ENCODE measurements at regions not wholly inside any gene's neighbourhood (a gene's known extent, or its start where the extent isn't known, plus 50 kb on each side); places are given as distances from the start of the nearest gene placed in this dataset.
A peak's percentile ranks its signal among the peaks of the same experiment; 100 is the strongest.

GRCh38 chr14:101179691-101180211 is 276.2 kb upstream of the RTL1 start:
- no peak overlapping the region for H3K4me3 ChIP-seq (ENCODE audit: low read depth, low read length)
- in situ Hi-C loops (cut with HindIII; ENCODE audit: low sequenced_read_pairs) = no loop called here
- DNase-seq (ENCODE audit: low read depth, low spot score) = no peak
- TF ChIP-seq, protein P1, sequence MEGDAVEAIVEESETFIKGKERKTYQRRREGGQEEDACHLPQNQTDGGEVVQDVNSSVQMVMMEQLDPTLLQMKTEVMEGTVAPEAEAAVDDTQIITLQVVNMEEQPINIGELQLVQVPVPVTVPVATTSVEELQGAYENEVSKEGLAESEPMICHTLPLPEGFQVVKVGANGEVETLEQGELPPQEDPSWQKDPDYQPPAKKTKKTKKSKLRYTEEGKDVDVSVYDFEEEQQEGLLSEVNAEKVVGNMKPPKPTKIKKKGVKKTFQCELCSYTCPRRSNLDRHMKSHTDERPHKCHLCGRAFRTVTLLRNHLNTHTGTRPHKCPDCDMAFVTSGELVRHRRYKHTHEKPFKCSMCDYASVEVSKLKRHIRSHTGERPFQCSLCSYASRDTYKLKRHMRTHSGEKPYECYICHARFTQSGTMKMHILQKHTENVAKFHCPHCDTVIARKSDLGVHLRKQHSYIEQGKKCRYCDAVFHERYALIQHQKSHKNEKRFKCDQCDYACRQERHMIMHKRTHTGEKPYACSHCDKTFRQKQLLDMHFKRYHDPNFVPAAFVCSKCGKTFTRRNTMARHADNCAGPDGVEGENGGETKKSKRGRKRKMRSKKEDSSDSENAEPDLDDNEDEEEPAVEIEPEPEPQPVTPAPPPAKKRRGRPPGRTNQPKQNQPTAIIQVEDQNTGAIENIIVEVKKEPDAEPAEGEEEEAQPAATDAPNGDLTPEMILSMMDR (IDR thresholded peaks at IDR 0.05; ENCODE audit: low read depth, low read length) = no peak

- in situ Hi-C loops (cut with HindIII; ENCODE audit: low sequenced_read_pairs) = no loop called here
- H3K4me3 ChIP-seq (ENCODE audit: low read depth, low read length) = no peak overlapping the region
- DNase-seq (ENCODE audit: low read depth, low spot score) = no peak
- TF ChIP-seq, protein P1 (IDR thresholded peaks at IDR 0.05; ENCODE audit: low read depth, low read length) = no peak
Measured at GRCh38 chr14:101181446-101182313, 278.2 kb upstream of the RTL1 start.

DNA sequence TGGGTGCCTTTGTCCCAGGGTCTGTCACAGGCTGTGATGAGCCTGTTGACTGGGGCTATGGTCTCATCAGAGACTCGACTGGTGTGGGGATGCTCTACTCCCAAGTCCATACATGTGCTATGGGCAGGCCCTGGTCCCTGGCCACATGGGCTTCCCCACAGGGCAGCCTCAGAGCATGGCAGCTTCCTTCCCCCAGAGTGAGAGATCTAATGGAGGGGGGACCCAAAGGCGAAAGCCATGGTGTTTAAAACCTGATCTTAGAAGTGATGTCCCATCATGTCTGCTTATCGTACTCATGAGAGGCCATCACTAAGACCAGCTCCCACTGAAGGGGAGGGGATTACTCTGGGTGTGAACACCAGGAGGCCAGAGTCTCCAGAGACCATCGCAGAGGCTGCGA is 279.0 kb upstream of the RTL1 start:
- TF ChIP-seq, protein P1 (IDR thresholded peaks at IDR 0.05; ENCODE audit: low read depth, low read length) = no peak
- in situ Hi-C loops (cut with HindIII; ENCODE audit: low sequenced_read_pairs) = no loop called here
- DNase-seq (ENCODE audit: low read depth, low spot score) = no peak
- no peak overlapping the region for H3K4me3 ChIP-seq (ENCODE audit: low read depth, low read length)

GRCh38 chr14:101183376-101184103 is 280.0 kb upstream of the RTL1 start:
- in situ Hi-C loops (cut with HindIII; ENCODE audit: low sequenced_read_pairs) = no loop called here

DNA sequence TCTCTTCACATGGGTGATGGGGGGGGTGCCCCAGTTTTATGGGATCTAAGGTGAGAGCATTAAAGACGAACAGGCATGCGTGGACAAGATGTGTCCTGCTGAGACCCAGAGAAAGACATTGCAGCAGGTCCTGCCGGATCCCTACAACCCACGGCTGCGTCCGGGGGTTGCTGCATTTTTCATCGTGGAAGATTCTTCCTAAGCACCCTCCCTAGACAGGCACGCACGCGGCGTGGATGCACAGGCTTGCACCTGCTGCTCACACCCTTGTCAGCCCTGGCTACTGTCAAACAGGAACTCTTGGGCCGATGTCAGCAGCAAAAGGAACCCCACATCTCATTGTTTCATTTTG is 280.6 kb upstream of the RTL1 start:
- no peak overlapping the region for H3K4me3 ChIP-seq (ENCODE audit: low read depth, low read length)
- in situ Hi-C loops (cut with HindIII; ENCODE audit: low sequenced_read_pairs) = no loop called here
- TF ChIP-seq, protein P1 (IDR thresholded peaks at IDR 0.05; ENCODE audit: low read depth, low read length) = no peak
- DNase-seq (ENCODE audit: low read depth, low spot score) = no peak

More at GRCh38 chr14:101183376-101184103, 280.0 kb upstream of the RTL1 start:
- no peak overlapping the region for H3K4me3 ChIP-seq (ENCODE audit: low read depth, low read length)
- DNase-seq (ENCODE audit: low read depth, low spot score) = no peak
- TF ChIP-seq, protein P1 (IDR thresholded peaks at IDR 0.05; ENCODE audit: low read depth, low read length) = peak; percentile 58

- no peak for DNase-seq (ENCODE audit: low read depth, low spot score)
- H3K4me3 ChIP-seq (ENCODE audit: low read depth, low read length) = no peak overlapping the region
- in situ Hi-C loops (cut with HindIII; ENCODE audit: low sequenced_read_pairs) = no loop called here
- TF ChIP-seq, protein P1 (IDR thresholded peaks at IDR 0.05; ENCODE audit: low read depth, low read length) = no peak
Measured at GRCh38 chr14:101184572-101184971, 281.1 kb upstream of the RTL1 start.

All from astrocyte of the spinal cord (primary cell).